GM12875 (cell line): ENCODE measurements at regions not wholly inside any gene's neighbourhood (a gene's known extent, or its start where the extent isn't known, plus 50 kb on each side); places are given as distances from the start of the nearest gene placed in this dataset.

Experiments used
- H3K4me3 ChIP-seq: one replicate; pipeline ENCODE4 v1.5.1; 2011; ENCODE audit warnings: low read depth, low read length, control low read depth
- CTCF ChIP-seq: IDR thresholded peaks from 2 replicates; pipeline ENCODE4 v1.5.1; 2011; ENCODE audit warnings: low read depth, mild to moderate bottlenecking, control low read depth, inconsistent platforms, low read length, moderate library complexity, borderline replicate concordance; ENCODE audit not compliant: insufficient read depth

DNA sequence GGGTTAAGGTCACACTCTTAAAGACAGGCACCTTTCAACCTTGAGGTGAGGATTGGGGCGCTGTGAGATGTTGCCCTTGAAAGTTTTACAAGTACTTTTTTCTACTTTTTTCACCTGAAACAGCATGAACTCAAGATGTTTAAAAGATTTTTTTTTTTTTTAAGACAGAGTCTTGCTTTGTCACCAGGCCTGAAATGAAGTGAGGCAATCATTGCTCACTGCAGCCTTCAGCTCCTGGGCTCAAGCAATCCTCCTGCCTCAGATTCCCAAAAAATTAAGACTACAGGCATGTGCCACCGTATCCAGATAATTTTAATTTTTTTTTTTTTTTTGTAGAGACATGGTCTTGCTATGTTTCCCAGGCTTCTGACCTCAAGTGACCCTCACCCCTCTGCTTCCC is 243.9 kb downstream of the DIO2 start:
- no peak for TF ChIP-seq CTCF
- H3K4me3 ChIP-seq: no peak overlapping the region

GRCh38 chr14:79967001-79967400 is 244.3 kb downstream of the DIO2 start:
- no peak for TF ChIP-seq CTCF

DNA sequence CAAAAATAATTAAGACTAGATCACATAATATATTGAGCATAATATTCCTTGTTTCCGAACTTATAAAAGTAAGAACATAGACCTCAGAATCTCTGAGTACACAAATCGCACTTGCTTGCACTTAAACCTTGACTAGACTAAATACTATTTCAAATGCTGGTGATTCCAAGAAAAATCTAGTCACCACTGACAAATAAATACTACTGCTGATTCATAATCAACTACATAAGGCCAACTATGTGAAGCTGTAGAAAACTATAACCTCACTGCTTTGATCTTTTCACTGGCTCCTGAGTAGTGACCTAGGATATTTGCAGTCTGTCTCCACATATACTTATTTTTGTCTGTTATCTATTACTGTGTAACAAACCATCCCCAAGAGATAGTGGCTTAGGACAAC is 245.4 kb downstream of the DIO2 start:
- no peak overlapping the region for H3K4me3 ChIP-seq
- TF ChIP-seq CTCF: no peak

More at GRCh38 chr14:79967001-79967400, 244.3 kb downstream of the DIO2 start:
- H3K4me3 ChIP-seq: no peak overlapping the region

GRCh38 chr14:79961197-79961596 is 250.1 kb downstream of the DIO2 start:
- no peak for TF ChIP-seq CTCF
- H3K4me3 ChIP-seq: no peak overlapping the region

GRCh38 chr14:79960288-79960687 is 251.0 kb downstream of the DIO2 start:
- no peak for TF ChIP-seq CTCF
- no peak overlapping the region for H3K4me3 ChIP-seq

- TF ChIP-seq CTCF: no peak
- H3K4me3 ChIP-seq: no peak overlapping the region
Measured at GRCh38 chr14:79951572-79951971, 259.7 kb downstream of the DIO2 start.

DNA sequence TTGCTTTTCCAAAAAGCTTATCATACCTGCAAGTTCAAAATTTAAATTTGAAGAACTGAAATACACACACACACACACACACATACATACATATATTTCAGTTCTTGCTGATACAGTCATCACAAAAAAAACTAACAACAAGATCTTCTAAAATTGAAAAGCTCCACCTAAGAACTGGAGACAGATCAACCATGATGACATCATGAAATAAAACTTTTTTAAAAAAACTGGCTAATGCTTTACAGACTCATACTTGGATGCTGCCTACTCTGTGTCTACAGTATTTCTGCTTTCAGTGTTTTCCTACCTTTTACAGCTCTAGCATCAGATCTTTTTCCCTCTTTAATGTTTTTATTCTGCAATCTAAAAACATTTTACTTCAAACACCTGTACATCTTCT is 261.4 kb downstream of the DIO2 start:
- no peak for TF ChIP-seq CTCF
- no peak overlapping the region for H3K4me3 ChIP-seq
